AG09319 (cell line): ENCODE measurements at regions not wholly inside any gene's neighbourhood (a gene's known extent, or its start where the extent isn't known, plus 50 kb on each side); places are given as distances from the start of the nearest gene placed in this dataset.

Source experiments
- DNase-seq: peaks from one replicate; pipeline ENCODE4 v3.0.0-alpha.2; 2010; ENCODE audit warnings: low read depth; ENCODE audit errors: extremely low read depth
- CTCF ChIP-seq: IDR thresholded peaks from 2 replicates; pipeline ENCODE4 v1.5.1; 2011; ENCODE audit warnings: low read depth, mild to moderate bottlenecking, inconsistent platforms, low read length, moderate library complexity

GRCh38 chr5:101437351-101437750 lies 534.3 kb upstream of the ST8SIA4 start:
- no peak for TF ChIP-seq CTCF

GRCh38 chr5:101435768-101436167 lies 532.7 kb upstream of the ST8SIA4 start:
- DNase-seq, result no peak
- no peak for TF ChIP-seq CTCF

More at GRCh38 chr5:101437351-101437750, 534.3 kb upstream of the ST8SIA4 start:
- no peak for DNase-seq

- DNase-seq, result no peak
- TF ChIP-seq CTCF, result no peak
These were observed 528.1 kb upstream of the ST8SIA4 start for GRCh38 chr5:101431201-101431600.

- TF ChIP-seq CTCF, result no peak
- DNase-seq, result no peak
These were observed 527.5 kb upstream of the ST8SIA4 start for GRCh38 chr5:101430551-101430950.

- no peak for TF ChIP-seq CTCF
- DNase-seq, result peak; percentile 14
These were observed 526.2 kb upstream of the ST8SIA4 start for GRCh38 chr5:101429241-101429640.

- no peak for TF ChIP-seq CTCF
- no peak for DNase-seq
These were observed 522.3 kb upstream of the ST8SIA4 start for GRCh38 chr5:101425339-101425859.

GRCh38 chr5:101424530-101425175 lies 521.6 kb upstream of the ST8SIA4 start:
- peak; percentile 10 for DNase-seq

More at GRCh38 chr5:101424530-101425175, 521.6 kb upstream of the ST8SIA4 start:
- no peak for TF ChIP-seq CTCF
